GM06990 (cell line): ENCODE measurements at regions not wholly inside any gene's neighbourhood (a gene's known extent, or its start where the extent isn't known, plus 50 kb on each side); places are given as distances from the start of the nearest gene placed in this dataset.

Experiments
- DNase-seq: peaks from one replicate; pipeline ENCODE4 v3.0.0-alpha.2; 2011; ENCODE audit not compliant: insufficient read length; ENCODE audit errors: extremely low read depth
- H3K27me3 ChIP-seq: replicated peaks from 2 replicates; pipeline ENCODE4 v1.6.0; 2011; ENCODE audit warnings: low read length; ENCODE audit not compliant: control insufficient read depth, insufficient read depth
- H3K36me3 ChIP-seq: 2 replicates; pipeline ENCODE4 v1.5.1; 2011; ENCODE audit warnings: low read length; ENCODE audit not compliant: control insufficient read depth, insufficient read depth
- H3K4me3 ChIP-seq: replicated peaks from 2 replicates; pipeline ENCODE4 v1.5.1; 2011; ENCODE audit warnings: low read depth, mild to moderate bottlenecking, control low read depth, low read length
- CTCF ChIP-seq: IDR thresholded peaks from 2 replicates; pipeline ENCODE4 v1.5.1; 2011; ENCODE audit warnings: low read length, control low read depth, mild to moderate bottlenecking, inconsistent platforms; ENCODE audit not compliant: insufficient read depth, poor library complexity, severe bottlenecking

DNA sequence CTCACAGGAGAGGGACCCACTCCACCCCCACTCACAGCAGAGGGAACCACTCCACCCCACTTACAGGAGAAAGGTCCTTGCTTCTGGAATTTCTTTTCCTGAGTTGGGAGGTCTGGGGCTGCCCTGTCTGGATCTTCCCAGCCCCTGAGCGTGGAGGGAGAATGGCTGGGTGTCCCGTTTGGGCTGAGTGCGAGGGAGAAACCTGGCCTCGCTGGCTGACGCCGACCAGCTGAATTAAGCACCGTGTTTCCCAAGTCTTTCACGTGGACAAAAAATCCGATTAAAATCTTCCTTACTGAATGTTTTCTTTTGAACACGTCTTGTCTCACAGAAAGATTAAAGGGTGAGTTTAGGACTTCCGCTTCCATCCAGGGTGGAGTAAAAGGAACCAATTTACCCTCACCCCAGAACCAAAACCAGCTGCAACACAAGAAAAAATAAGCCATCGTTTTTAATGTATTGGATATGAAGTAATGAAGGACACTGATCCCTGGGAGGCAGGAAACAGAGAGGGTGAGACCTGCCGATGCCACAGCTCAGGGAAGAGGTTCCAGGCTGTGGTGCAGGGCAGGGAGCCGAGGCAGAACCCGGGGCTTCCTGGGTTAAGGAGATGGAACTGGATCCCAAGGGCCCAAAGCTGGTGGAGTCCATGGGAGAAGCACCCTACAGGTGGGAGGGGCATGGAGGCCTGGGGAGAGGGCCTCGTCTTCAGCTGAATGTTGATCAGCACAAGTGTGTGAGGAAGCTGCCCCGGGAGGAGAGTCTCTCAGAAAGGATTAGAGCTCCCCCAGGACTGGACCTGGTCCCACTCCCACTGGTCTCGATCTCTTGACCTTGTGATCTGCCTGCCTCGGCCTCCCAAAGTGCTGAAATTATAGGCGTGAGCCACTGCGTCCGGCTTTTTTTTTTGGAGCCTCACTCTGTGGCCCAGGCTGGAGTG lies 60.3 kb downstream of the RTP5 start:
- TF ChIP-seq CTCF, result no peak
- no peaks in the 10 kb centered on the region for H3K36me3 ChIP-seq
- DNase-seq, result no peak
- H3K27me3 ChIP-seq, result no peaks in the 10 kb centered on the region
- no peak overlapping the region for H3K4me3 ChIP-seq

- no peak overlapping the region for H3K4me3 ChIP-seq
- no peak for TF ChIP-seq CTCF
- H3K27me3 ChIP-seq, result no peaks in the 10 kb centered on the region
- no peak for DNase-seq
- H3K36me3 ChIP-seq, result no peaks in the 10 kb centered on the region
These were observed 61.8 kb downstream of the RTP5 start for GRCh38 chr2:241931084-241931975.

GRCh38 chr2:241931976-241932898 lies 62.7 kb downstream of the RTP5 start:
- no peak for DNase-seq
- H3K36me3 ChIP-seq, result no peaks in the 10 kb centered on the region
- no peak overlapping the region for H3K4me3 ChIP-seq
- no peak for TF ChIP-seq CTCF
- no peaks in the 10 kb centered on the region for H3K27me3 ChIP-seq

- Histone ChIP-seq H3K27me3 (no peaks in the 10 kb centered on the region), H3K36me3 (no peaks in the 10 kb centered on the region), H3K4me3 (no peak overlapping the region)
- DNase-seq, result no peak
- no peak for TF ChIP-seq CTCF
These were observed 63.3 kb downstream of the RTP5 start for GRCh38 chr2:241932899-241933178.

DNA sequence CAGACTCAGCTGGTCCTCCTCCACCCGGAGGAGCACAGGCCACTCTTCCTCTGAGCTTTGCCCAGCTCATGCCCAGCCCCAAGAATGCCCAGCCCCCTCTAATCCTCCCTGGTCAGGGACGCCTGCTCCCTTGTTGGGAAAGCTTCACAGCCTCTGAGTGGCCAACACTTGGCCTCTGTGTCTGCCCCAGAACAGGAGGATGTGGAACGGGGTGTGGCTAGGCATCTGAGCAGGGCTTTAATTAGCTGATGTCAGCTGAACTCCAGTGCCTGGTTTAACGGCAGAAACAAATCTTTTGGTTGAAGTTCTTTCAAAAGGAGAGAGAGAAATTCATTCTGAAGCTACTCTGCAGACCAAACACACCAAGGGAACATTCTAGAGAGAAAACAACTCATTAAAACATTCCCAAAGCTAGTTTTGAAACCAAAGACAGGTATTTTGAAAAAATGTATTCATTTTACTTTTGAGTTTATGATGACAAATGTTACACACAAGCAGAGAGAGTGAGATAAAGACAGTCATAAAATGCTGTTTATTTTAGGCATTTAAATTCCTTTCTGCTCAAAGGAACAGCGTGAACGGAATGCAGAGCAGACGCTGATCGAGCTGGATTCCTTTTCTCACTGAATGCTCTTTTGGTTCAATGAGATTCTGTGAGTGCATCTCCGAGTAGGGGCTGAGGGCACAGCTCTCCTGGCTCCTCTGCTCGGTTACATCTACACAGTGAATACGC lies 63.8 kb downstream of the RTP5 start:
- Histone ChIP-seq H3K4me3 (no peak overlapping the region), H3K27me3 (no peaks in the 10 kb centered on the region), H3K36me3 (no peaks in the 10 kb centered on the region)
- TF ChIP-seq CTCF, result no peak
- DNase-seq, result no peak
